Kidney epithelial cell (primary cell): ENCODE measurements at regions not wholly inside any gene's neighbourhood (a gene's known extent, or its start where the extent isn't known, plus 50 kb on each side); places are given as distances from the start of the nearest gene placed in this dataset.

Source experiments
- DNase-seq: peaks from one replicate; pipeline ENCODE4 v3.0.0-alpha.2; 2010; ENCODE audit warnings: low read depth
- H3K27me3 ChIP-seq: 2 replicates; pipeline ENCODE4 v1.6.0; 2011; ENCODE audit warnings: low read length; ENCODE audit not compliant: control insufficient read depth, insufficient read depth
- H3K36me3 ChIP-seq: 2 replicates; pipeline ENCODE4 v1.5.1; 2011; ENCODE audit warnings: low read length; ENCODE audit not compliant: control insufficient read depth, insufficient read depth
- H3K4me3 ChIP-seq: 2 replicates; pipeline ENCODE4 v1.5.1; 2011; ENCODE audit warnings: low read depth, mild to moderate bottlenecking, control low read depth, low read length
- TF ChIP-seq, protein P1 (sequence below): IDR thresholded peaks from 2 replicates; pipeline ENCODE4 v1.5.1; 2011; ENCODE audit warnings: mild to moderate bottlenecking, moderate library complexity, low read length, control low read depth, inconsistent platforms; ENCODE audit not compliant: insufficient read depth, poor library complexity, severe bottlenecking

DNA sequence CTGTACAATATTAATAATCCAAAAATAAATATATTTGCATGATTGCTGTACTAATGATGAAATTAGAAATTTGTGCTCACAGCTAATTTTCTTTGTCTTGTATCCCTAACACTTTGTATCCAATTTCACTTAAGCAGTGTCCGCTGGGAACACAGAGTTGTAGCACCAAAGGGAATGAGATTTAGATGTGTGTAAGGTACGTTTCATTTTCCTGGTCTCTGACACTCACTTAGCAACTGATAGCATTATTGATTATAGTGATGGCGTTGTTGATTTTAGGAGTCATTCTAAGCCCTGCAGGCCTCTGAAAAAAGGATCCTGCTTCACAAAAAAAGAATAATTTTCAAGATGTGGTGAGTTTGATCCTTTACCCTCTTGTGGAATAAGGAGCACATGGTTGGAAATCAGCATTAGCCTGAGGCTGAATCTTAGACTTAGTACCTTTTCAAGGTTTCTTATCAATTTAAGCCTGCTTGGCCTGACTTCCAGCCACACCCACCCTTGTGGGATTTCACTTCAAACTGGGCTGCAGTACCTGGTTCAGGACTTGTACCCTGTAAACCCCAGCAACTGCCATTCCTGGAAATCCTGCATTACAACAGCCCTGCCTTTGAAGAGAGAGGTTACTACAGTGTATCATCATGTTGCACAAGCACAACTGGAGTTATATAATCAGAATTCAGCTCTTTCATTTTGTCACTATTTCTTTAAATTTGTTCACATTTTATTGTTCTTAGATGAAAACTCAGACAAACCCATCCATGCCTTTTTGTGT, 116.2 kb downstream of the RND3 start:
- no peak for DNase-seq
- Histone ChIP-seq H3K27me3 (no peaks in the 10 kb centered on the region), H3K4me3 (no peak overlapping the region), H3K36me3 (no peaks in the 10 kb centered on the region)
- TF ChIP-seq, protein P1, sequence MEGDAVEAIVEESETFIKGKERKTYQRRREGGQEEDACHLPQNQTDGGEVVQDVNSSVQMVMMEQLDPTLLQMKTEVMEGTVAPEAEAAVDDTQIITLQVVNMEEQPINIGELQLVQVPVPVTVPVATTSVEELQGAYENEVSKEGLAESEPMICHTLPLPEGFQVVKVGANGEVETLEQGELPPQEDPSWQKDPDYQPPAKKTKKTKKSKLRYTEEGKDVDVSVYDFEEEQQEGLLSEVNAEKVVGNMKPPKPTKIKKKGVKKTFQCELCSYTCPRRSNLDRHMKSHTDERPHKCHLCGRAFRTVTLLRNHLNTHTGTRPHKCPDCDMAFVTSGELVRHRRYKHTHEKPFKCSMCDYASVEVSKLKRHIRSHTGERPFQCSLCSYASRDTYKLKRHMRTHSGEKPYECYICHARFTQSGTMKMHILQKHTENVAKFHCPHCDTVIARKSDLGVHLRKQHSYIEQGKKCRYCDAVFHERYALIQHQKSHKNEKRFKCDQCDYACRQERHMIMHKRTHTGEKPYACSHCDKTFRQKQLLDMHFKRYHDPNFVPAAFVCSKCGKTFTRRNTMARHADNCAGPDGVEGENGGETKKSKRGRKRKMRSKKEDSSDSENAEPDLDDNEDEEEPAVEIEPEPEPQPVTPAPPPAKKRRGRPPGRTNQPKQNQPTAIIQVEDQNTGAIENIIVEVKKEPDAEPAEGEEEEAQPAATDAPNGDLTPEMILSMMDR, result no peak

DNA sequence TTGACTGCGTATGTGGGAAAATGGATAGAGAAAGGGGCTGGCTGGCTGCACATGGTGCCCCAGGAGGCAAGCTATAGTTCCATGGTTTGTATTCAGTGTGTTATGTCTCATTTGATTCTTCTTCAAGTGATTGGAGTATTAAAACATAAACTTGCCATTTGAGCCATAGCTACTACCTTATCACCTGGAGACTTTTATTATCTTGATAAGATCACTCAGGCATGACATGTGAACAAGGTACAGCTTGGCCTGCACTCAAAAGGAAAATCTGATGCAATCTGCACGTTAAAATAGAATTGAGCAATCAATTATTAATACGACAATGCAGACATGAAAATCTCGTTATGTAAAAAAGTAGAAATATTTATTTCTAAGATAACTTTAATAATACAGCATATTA, 116.9 kb downstream of the RND3 start:
- Histone ChIP-seq H3K36me3 (no peaks in the 10 kb centered on the region), H3K27me3 (no peaks in the 10 kb centered on the region), H3K4me3 (no peak overlapping the region)
- no peak for DNase-seq
- TF ChIP-seq, protein P1, result no peak

DNA sequence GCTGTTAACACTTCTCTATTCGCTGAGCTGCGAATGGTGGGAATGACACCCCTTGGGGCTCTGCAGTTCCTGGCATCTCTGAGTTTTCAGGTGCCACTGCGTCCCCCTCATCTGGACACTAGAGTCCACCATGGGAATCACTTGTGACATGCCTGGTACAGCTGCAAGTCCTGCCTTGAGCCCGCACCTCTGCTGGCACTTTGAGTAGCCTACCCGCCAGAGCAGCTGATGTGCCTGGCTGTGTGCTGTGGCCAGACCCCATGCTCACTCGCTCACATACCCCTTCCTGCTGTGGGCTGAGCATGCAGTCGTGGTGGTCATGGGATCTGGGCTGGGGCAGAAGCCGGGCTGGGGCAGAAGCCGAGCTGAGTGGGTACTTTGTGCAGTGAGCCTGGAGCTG, 117.6 kb downstream of the RND3 start:
- no peak for DNase-seq
- H3K4me3 ChIP-seq, result no peak overlapping the region
- TF ChIP-seq, protein P1, result no peak
- H3K36me3 ChIP-seq, result no peaks in the 10 kb centered on the region
- H3K27me3 ChIP-seq, result no peaks in the 10 kb centered on the region

DNA sequence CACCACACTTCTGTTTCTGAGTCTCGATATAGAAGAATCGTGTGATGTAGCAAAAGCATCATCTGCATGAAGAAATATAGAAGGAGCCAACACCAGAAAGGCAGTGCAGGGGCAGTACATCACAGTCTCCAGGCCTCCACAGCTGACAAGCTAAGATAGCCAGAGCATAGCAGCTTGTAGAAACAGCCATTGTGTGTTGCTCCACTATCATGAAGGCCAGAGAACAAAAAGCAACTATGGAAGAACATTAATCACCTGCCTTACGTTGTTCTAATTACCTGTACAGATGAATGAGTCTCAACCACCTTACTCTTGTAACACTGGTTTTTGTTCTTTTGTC, 129.0 kb downstream of the RND3 start:
- no peak overlapping the region for H3K4me3 ChIP-seq
- H3K27me3 ChIP-seq, result no peaks in the 10 kb centered on the region
- H3K36me3 ChIP-seq, result no peaks in the 10 kb centered on the region
- TF ChIP-seq, protein P1, result no peak
- DNase-seq, result no peak

DNA sequence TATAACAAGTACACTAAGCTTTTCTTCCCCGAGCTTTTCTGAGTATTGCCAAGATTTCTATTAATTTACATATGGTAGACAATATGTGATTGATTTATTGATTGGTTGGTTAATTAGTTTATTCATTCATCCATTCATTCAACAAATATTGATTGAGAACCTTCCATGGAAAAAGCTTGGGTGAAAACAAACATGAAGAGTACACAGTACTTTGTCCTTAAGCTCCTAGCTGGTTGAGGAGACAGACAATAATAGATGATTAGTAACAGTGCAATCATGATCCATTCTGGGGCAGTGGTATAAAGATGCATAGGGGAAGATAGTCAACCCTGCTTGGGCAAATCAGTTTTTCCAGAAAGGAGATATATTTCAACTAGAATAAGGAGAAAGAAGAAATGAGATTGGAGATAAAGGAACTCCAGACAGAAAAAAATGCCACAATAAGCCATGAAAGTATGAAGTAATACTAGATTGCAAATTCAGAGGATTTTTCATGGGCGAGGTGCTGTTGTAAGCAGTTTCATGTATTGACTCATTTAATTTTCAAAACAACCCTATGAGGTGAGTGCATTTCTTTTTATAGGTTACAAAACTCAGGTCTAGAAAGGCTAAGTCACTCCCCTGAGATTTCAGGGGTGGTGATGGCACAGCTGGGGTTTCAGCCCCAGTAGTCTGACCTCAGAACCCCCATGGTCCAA, 129.5 kb downstream of the RND3 start:
- Histone ChIP-seq H3K4me3 (no peak overlapping the region), H3K36me3 (no peaks in the 10 kb centered on the region), H3K27me3 (no peaks in the 10 kb centered on the region)
- no peak for DNase-seq
- TF ChIP-seq, protein P1, result no peak
